HG03064 (cell line): ENCODE measurements at regions not wholly inside any gene's neighbourhood (a gene's known extent, or its start where the extent isn't known, plus 50 kb on each side); places are given as distances from the start of the nearest gene placed in this dataset.

Source experiments
- ATAC-seq: cut with Tn5 transposase; IDR thresholded peaks from one replicate; pipeline ENCODE4 v1.9.1; 2021; ENCODE audit warnings: low read depth; ENCODE audit not compliant: unreplicated experiment

- ATAC-seq, result no peak
These were observed 239.0 kb downstream of the EIPR1 start for GRCh38 chr2:3138621-3139020.

- ATAC-seq, result no peak
These were observed 239.8 kb downstream of the EIPR1 start for GRCh38 chr2:3137651-3138300.

GRCh38 chr2:3135676-3136075, 241.9 kb downstream of the EIPR1 start:
- ATAC-seq, result no peak

DNA sequence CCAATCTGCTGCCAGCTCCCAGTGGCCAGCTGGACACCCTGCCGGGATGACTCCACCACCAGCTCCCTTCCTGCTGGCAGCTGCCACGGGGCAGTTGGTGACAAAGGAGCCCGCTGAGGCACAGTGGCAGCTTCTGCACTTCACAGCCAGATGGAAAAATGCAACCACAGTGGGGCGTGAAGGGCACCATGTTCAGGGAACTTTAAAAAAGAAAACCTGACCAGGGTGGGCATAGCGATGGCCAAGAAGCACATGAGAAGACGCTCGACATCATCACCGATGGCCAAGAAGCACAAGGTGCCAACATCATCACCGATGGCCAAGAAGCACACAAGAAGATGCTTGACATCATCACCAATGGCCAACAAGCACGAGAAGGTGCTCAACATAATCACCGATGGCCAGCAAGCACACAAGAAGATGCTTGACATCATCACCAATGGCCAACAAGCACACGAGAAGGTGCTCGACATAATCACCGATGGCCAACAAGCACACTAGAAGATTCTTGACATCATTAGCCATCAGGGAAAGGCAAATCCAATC, 243.5 kb downstream of the EIPR1 start:
- ATAC-seq, result no peak

- ATAC-seq, result no peak
These were observed 244.7 kb downstream of the EIPR1 start for GRCh38 chr2:3132966-3133365.

- no peak for ATAC-seq
These were observed 245.2 kb downstream of the EIPR1 start for GRCh38 chr2:3132466-3132865.

DNA sequence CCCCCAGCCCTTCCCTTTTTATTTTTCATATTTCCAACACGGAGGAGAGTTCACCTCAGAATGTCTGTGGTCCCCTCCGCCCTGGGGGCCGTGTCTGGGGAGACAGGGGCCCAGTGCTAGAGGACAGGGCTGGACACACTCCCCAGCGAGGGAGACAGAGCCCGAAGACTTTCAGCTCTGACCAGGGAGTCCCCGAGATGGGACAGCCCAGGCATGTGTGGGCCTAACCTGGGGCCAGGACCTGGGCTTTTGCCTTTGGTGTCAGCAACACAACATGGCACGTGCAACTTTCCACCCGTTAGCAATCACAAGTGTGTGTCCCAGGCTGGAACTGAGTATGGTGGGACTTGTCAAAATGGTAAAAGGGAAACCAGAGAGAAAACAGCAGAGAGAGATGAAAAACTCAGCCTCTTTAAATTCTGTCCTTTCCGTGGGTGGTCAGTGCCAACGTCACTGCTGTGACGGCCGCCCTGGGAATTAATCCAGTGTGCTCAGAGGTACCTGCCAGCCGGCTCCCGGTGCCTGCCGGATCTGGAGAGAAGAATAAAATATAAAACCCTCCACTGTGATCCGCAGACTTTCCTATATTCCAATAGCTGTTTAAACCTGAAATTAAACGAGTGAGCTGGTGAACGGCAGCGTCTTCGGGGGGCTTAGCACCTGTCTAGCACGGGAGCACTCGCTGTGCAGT, 245.8 kb downstream of the EIPR1 start:
- no peak for ATAC-seq

GRCh38 chr2:3130889-3131635, 246.6 kb downstream of the EIPR1 start:
- ATAC-seq, result no peak

DNA sequence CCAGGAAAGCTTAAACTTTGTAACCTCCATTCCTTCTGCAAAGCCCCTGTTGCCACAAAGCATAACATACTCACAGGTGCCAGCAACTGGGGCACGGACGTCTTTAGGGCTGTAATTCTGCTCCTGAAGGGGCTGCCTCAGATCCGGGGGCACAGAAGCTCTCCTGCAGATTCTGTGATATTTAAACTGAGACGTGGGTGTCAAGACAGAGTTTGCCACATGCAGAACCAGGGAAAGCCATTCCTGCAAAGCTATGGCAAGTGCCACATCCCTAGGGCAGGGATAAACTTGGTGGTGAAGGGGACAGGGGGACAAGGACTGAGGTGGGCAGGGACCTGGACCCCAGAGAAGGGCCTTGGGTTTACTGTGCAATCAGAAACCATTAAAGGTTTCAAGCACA, 247.2 kb downstream of the EIPR1 start:
- ATAC-seq, result no peak

GRCh38 chr2:3129867-3130266, 247.8 kb downstream of the EIPR1 start:
- ATAC-seq, result no peak

GRCh38 chr2:3128786-3129185, 248.8 kb downstream of the EIPR1 start:
- ATAC-seq, result no peak

GRCh38 chr2:3127710-3128109, 249.9 kb downstream of the EIPR1 start:
- no peak for ATAC-seq

DNA sequence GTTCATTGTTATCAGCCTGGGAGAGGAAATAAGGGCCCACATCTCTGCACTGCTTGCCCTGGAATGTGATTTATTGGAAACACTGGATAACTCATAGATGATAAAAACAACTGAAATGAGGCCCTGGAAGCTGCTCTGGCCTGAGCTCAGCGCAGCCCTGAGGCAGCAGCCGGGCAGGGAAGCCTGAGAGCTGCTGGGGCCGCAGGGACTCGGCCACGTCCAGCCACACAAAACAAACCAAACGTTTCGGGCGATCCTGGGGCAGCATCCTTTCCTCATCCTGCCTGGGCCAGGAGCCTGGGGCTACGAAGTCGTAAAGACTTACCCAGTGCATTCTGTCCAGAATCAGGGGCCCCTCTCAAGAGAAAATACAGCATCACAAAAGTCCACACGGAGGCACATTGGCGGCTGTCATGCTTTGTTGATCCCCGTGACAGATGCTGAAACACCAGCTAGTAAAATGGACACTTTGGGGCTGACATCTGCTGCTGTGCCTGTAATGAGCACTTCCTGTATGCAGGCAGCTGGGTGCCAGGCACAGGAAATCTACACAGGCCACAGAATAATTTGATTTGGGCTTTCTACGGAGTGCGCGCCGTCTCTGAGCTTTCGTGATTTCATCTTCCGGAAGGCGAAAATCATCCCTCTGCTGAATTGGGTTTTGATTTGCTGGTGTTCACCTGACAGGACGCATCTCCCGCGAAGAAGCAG, 250.6 kb downstream of the EIPR1 start:
- peak; percentile 85 for ATAC-seq

DNA sequence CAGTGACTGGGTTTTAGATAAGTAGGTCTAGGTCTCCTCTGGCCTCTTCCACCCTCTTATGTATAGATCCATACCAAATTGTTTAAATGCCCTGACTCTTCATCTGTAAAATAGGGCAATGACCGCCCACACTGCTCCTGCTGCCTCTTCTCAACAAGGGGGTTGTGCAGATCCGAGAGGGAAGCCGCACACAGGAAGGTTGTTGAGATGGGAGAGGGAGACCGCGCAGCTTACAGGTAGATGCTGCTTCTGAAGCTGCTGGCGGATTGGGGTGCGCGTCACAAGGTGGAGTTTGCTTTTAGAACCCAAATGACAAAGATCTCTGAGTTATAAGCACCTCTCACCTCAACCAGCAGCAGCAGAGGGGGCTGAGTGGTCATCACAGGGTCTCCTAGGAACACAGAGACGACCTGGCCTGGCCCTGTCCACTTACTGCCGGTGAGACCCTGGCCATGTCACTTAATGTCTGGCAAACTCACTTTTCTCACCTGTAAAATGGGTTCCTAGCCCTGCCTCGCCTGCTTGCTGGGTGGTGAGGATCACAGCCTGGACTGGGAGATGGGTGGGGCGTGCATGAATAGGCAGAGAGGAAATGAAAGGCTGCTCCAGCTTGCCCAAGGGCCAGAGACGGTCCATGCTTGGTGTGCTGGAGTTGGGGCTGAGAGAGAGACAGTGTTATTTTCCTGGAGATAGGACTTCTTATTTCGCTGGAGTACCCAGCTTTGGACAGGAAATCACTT, 251.3 kb downstream of the EIPR1 start:
- no peak for ATAC-seq

- no peak for ATAC-seq
These were observed 251.9 kb downstream of the EIPR1 start for GRCh38 chr2:3125761-3126130.

DNA sequence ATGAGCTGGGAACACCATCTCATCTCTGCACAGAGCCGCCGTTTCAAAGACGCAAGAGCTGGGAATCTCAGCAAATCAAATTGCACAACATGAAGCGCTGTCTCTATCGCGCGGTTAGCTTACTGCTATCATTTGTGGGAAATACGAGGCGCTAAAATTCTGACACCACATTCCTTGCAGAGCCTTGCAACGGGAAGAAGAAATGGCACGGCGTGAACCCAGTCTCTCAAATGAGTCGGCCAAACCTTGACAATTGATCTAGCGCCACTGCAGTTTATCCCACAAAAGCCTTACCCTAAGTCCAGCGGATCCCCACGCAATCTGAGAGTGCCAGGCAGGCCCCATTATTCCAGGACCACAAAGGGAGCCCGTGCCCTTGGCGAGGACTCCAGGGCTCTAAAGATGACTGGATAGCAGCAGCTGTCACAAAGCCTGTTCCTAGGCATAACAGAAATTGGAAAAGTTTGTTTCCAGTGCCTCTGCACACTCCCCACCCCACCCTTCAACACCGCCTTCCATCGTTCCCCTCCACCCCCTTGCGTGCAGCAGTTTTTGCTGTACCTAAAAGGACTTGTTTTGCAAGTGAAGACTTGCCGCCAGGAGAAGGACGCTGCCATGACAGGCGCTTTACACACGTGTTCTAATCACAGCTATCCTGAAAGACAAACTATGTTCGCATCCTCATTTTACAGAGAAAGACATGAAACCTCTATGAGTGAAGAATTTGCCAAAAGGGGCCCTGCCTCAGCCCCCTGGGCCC, 252.4 kb downstream of the EIPR1 start:
- no peak for ATAC-seq

DNA sequence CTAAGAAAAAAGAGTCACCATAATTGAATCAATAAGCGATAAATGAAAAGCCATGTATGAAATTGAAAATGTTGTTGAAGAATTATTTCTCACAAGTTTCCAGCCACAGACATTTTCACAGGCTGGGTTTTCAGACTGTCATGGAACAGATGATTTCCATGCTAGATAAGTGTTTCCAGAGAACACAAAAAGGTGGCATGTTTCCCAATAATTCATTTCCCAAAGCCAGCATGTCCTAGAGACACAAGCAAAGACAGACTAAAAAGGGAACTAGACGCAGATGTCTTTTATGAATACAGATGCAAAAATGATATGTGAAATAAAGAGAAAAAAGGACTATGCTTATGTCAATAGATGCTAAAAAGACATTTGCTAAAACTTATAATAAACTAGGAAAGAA, 255.1 kb downstream of the EIPR1 start:
- ATAC-seq, result no peak

DNA sequence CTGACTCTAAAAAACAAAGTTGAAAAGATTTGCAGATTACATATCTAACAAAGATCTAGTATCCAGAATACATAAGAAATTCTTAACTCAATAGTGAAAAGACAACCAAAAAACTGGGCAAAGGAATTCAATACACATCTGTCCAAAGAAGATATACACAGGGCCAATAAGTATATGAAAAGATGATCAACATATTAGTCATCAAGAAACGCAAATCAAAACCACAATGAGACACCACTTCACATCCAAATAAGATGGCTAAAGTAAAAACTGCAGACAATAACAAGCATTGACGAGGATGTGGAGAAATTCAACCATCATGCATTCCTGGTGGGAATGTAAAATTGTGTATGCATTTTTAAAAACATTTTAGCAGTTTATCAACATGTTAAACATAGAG, 256.0 kb downstream of the EIPR1 start:
- no peak for ATAC-seq

DNA sequence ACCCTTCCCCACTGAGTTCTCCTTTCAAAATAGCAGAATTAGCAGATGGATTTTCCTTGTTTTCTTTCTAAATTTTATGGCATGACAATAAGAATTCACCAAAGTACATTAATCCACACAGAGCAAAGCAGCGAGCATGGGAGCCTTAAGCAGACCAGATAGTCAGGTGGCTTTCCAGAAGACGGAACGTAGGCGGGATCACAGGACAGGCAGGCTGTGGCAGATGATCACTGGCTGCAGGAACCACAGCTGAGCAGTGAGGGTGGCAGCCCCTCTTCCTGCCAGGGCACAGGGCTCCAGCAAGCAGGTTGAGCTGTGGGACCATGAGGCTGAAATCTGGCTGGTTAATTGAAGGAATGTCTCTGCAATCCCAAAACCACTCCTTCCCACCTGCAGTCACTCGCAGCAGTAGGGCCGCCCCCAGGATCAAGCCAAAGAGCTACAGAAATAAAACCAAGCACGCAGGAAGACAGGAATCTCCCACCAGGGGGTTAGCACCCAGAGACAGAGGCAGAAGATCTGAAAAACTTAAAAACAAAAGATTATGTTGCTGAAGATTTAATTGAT, 259.9 kb downstream of the EIPR1 start:
- ATAC-seq, result no peak
